Endodermal cell (in vitro differentiated cells): ENCODE measurements at regions not wholly inside any gene's neighbourhood (a gene's known extent, or its start where the extent isn't known, plus 50 kb on each side); places are given as distances from the start of the nearest gene placed in this dataset.

Source experiments
- DNase-seq: peaks from one replicate; pipeline ENCODE4 v3.0.0-alpha.2; 2017
- H3K27ac ChIP-seq: 2 replicates; pipeline ENCODE4 v1.5.1; 2013; ENCODE audit warnings: mild to moderate bottlenecking, low read depth, low read length, moderate library complexity
- H3K27me3 ChIP-seq: 2 replicates; pipeline ENCODE4 v1.6.1; 2013; ENCODE audit warnings: mild to moderate bottlenecking, low read length, moderate library complexity; ENCODE audit not compliant: insufficient read depth, control insufficient read depth, poor library complexity, severe bottlenecking
- H3K36me3 ChIP-seq: 2 replicates; pipeline ENCODE4 v1.7.0; 2013; ENCODE audit warnings: mild to moderate bottlenecking, low read length, moderate library complexity; ENCODE audit not compliant: control insufficient read depth, insufficient read depth
- H3K4me1 ChIP-seq: one replicate; pipeline ENCODE4 v1.7.0; 2013; ENCODE audit warnings: low read length; ENCODE audit not compliant: control insufficient read depth, insufficient read depth
- H3K4me3 ChIP-seq: 2 replicates; pipeline ENCODE4 v1.5.1; 2013; ENCODE audit warnings: mild to moderate bottlenecking, low read length, moderate library complexity
- H3K9ac ChIP-seq: 2 replicates; pipeline ENCODE4 v1.6.1; 2013; ENCODE audit warnings: mild to moderate bottlenecking, low read length, moderate library complexity; ENCODE audit not compliant: poor library complexity, severe bottlenecking; ENCODE audit errors: extremely low read depth
- H3K9me3 ChIP-seq: 2 replicates; pipeline ENCODE4 v1.6.1; 2013; ENCODE audit warnings: mild to moderate bottlenecking, low read length, moderate library complexity; ENCODE audit not compliant: control insufficient read depth
- H3K27ac Mint-ChIP-seq: 2 replicates; pipeline ENCODE4 v1.8.0; 2020; ENCODE audit warnings: mixed read lengths
- H3K27me3 Mint-ChIP-seq: 2 replicates; pipeline ENCODE4 v1.8.0; 2021; ENCODE audit warnings: mild to moderate bottlenecking, mixed read lengths; ENCODE audit not compliant: insufficient read depth
- H3K36me3 Mint-ChIP-seq: 2 replicates; pipeline ENCODE4 v1.8.0; 2020; ENCODE audit warnings: low read depth, mixed read lengths
- H3K4me1 Mint-ChIP-seq: 2 replicates; pipeline ENCODE4 v1.8.0; 2020; ENCODE audit warnings: mixed read lengths
- H3K4me3 Mint-ChIP-seq: 2 replicates; pipeline ENCODE4 v1.8.0; 2020; ENCODE audit warnings: mild to moderate bottlenecking, moderate library complexity, mixed read lengths
- H3K9me3 Mint-ChIP-seq: 2 replicates; pipeline ENCODE4 v1.8.0; 2020; ENCODE audit warnings: mild to moderate bottlenecking, mixed read lengths
- WGBS, 2 experiments: methylation state at CpG; one replicate each; pipeline versions ENCODE4 v1.1.5 to v1.1.7; 2013; ENCODE audit warnings: missing lambda C conversion rate in 2 of 2, mixed read lengths in 1 of 2; ENCODE audit not compliant: insufficient coverage in 1 of 2, insufficient read length in 1 of 2; 5-methylcytosine and 5-hydroxymethylcytosine counted together
- TF ChIP-seq, protein P1 (sequence below): fragments of 200-600 bp; sonication (generic); conservative IDR thresholded peaks from 2 replicates; pipeline ENCODE4 v1.5.0; 2021; ENCODE audit warnings: antibody characterized with exemption, mild to moderate bottlenecking

DNA sequence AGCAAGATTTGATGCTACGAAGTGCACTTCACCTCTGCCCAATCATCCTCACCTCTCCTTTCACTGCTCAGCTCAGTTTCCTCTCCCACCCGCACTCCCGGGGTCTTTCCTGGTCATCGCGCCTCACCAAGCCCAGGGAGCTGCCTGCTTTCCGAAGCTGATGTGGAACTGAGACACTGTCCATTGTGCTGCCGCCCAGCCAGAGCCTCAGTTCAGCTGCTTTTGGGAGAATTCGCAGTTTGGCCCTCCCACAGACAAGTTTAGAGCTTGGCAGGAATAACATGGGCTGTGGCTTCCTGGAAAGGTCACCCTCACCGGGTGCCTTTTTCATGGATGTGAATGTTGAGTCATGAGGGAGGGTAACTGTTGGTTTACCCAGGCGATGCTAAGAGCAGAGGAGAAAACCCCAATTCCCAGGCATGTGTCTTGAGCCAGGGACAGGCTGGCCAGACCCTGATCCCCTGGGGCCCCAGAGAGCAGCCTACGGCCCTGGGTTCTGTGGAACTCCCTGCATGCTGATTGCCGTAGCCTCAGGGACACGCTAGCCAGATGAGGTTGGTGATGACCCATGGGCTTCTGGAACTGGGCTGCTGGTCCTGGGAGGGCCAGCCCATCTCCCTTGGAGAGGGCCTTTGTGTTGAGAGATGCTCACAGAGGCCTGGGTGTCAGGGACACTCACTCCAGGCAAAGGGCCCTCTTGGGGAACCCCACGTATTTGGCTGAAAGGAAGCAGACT is 1687.5 kb downstream of the TP53TG3F start:
- Mint-ChIP-seq H3K27ac (no peak overlapping the region), H3K9me3 (peaks cover 97% of the 10 kb centered on the region)
- peaks cover 70% of the 10 kb centered on the region for H3K9me3 ChIP-seq

DNA sequence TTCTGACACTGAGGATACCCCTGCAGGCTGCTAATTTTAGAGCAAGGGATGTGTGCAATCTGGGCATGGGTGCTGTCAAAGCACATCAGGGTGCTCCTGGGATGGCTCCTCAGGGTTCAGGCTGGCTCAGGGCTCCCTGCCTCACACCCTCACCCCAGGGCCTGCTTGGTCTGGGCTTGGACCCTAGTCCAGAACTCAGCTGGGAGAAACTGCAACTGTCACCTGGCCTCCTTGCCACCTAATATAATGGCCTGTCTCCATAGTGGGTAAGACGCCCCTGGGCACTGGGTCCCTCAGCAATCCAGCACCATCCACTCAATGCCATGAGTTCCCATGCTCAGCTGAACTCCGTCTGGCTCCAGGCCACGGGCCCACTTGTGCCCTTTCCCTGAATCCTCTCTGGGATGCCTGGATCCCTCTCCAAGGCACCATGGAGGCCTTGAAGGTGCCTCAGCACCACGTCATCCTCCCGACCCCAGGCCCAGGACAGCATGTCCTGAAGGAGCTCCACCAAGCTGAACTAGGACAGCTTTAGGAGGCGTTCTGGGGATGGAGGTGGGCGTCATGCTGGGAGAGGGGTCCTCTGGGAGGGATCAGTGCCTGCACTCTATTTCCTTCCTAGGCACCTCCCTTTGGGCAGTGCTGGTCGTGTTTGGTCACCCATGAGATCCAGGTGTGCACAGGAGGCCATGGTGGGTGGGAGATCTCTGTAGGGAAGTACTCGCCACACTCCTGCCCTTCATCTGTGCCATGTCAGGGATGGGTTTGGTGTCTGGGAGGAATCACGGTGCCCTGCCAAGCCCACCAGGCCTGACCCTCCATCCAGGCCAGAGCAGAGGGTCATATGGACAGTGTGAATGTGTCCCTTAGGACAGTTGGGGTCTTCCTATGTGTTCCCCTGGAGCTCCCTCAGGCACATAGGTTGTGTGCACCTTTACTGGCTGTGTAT is 1688.4 kb downstream of the TP53TG3F start:
- TF ChIP-seq, protein P1, sequence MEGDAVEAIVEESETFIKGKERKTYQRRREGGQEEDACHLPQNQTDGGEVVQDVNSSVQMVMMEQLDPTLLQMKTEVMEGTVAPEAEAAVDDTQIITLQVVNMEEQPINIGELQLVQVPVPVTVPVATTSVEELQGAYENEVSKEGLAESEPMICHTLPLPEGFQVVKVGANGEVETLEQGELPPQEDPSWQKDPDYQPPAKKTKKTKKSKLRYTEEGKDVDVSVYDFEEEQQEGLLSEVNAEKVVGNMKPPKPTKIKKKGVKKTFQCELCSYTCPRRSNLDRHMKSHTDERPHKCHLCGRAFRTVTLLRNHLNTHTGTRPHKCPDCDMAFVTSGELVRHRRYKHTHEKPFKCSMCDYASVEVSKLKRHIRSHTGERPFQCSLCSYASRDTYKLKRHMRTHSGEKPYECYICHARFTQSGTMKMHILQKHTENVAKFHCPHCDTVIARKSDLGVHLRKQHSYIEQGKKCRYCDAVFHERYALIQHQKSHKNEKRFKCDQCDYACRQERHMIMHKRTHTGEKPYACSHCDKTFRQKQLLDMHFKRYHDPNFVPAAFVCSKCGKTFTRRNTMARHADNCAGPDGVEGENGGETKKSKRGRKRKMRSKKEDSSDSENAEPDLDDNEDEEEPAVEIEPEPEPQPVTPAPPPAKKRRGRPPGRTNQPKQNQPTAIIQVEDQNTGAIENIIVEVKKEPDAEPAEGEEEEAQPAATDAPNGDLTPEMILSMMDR: no peak
- Histone ChIP-seq H3K4me3 (no peak overlapping the region), H3K9me3 (peaks cover 71% of the 10 kb centered on the region), H3K9ac (no peak overlapping the region), H3K27me3 (no peaks in the 10 kb centered on the region), H3K4me1 (no peaks in the 10 kb centered on the region), H3K27ac (no peak overlapping the region), H3K36me3 (no peaks in the 10 kb centered on the region)
- Mint-ChIP-seq H3K4me3 (no peak overlapping the region), H3K27ac (no peak overlapping the region), H3K36me3 (peaks cover 2% of the 10 kb centered on the region), H3K27me3 (no peaks in the 10 kb centered on the region), H3K9me3 (peaks cover 97% of the 10 kb centered on the region), H3K4me1 (no peaks in the 10 kb centered on the region)
- DNase-seq: no peak
- 70 to 86% methylated on average over 5 to 9 of the region's 10 CpGs for WGBS, 2 experiments

More for the DNA sequence above, 1687.5 kb downstream of the TP53TG3F start:
- Mint-ChIP-seq H3K36me3 (peaks cover 2% of the 10 kb centered on the region), H3K27me3 (no peaks in the 10 kb centered on the region), H3K4me1 (no peaks in the 10 kb centered on the region), H3K4me3 (no peak overlapping the region)
- no peak for DNase-seq
- no peaks in the 10 kb centered on the region for H3K36me3 ChIP-seq
- TF ChIP-seq, protein P1: no peak
- H3K27ac ChIP-seq: no peak overlapping the region
- 70 to 84% methylated on average over 6 to 14 of the region's 14 CpGs for WGBS, 2 experiments
- no peak overlapping the region for H3K4me3 ChIP-seq
- H3K4me1 ChIP-seq: no peaks in the 10 kb centered on the region
- H3K27me3 ChIP-seq: no peaks in the 10 kb centered on the region
- no peak overlapping the region for H3K9ac ChIP-seq

DNA sequence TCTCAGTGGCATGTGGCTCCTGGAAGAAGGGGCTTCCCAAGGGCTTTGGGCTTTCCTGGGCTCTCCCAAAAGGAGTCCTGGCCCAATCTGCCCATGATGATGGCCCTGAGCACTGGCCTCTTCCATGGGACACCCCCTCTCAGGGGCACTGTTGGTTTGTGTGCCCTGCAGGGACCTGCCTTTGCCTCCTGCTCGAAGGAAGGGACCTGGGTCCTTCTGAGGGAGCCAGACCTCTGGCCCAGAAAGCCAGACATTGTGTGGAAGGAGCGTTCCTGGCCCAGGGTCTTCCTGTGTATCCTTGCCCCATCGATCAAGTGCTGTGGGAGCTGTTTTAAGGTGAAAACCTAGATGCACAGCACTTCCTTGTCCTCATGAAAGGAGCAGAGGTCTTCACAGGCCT is 1689.3 kb downstream of the TP53TG3F start:
- WGBS, 2 experiments: 54 to 73% methylated on average over 2 to 3 of the region's 3 CpGs
- H3K9me3 ChIP-seq: peaks cover 75% of the 10 kb centered on the region
- H3K27ac ChIP-seq: no peak overlapping the region
- H3K4me1 ChIP-seq: no peaks in the 10 kb centered on the region
- no peak overlapping the region for H3K27ac Mint-ChIP-seq
- no peak for DNase-seq
- H3K27me3 Mint-ChIP-seq: no peaks in the 10 kb centered on the region
- H3K27me3 ChIP-seq: no peaks in the 10 kb centered on the region
- H3K4me3 Mint-ChIP-seq: no peak overlapping the region
- H3K36me3 Mint-ChIP-seq: peaks cover 2% of the 10 kb centered on the region
- H3K9me3 Mint-ChIP-seq: peaks cover 97% of the 10 kb centered on the region
- no peaks in the 10 kb centered on the region for H3K4me1 Mint-ChIP-seq
- TF ChIP-seq, protein P1: no peak
- no peak overlapping the region for H3K9ac ChIP-seq
- H3K4me3 ChIP-seq: no peak overlapping the region
- H3K36me3 ChIP-seq: no peaks in the 10 kb centered on the region
